Tibial artery (tissue), 4 donors: ENCODE measurements at regions not wholly inside any gene's neighbourhood (a gene's known extent, or its start where the extent isn't known, plus 50 kb on each side); places are given as distances from the start of the nearest gene placed in this dataset.

ENCODE experiments used
- DNase-seq, 2 donors: peaks; one replicate each; pipeline ENCODE4 v3.0.0-alpha.2; 2019
- H3K27ac ChIP-seq, 2 donors: fragments of 200-600 bp; sonication (generic) in 1 of 2; 1 replicate in 1 of 2; 2 replicates in 1 of 2; pipeline ENCODE4 v1.5.1; 2018 to 2019; ENCODE audit warnings: mild to moderate bottlenecking in 1 of 2
- H3K27me3 ChIP-seq, 2 donors: fragments of 200-600 bp; sonication (generic) in 1 of 2; one replicate each; pipeline versions ENCODE4 v1.5.1 to v1.6.0; 2016 to 2019
- H3K36me3 ChIP-seq, 3 donors: fragments of 200-600 bp; sonication (generic) in 2 of 3; one replicate each; pipeline ENCODE4 v1.5.1; 2016 to 2019; ENCODE audit warnings: mild to moderate bottlenecking in 2 of 3
- H3K4me1 ChIP-seq, 4 donors: fragments of 200-600 bp; sonication (generic) in 2 of 4; 1 replicate in 3 of 4; 2 replicates in 1 of 4; pipeline ENCODE4 v1.5.1; 2016 to 2019
- H3K4me3 ChIP-seq, 2 donors: fragments of 200-600 bp; sonication (generic) in 1 of 2; 1 replicate in 1 of 2; 2 replicates in 1 of 2; pipeline ENCODE4 v1.5.1; 2018 to 2019; ENCODE audit warnings: mild to moderate bottlenecking in 2 of 2
- H3K9me3 ChIP-seq, 3 donors: fragments of 200-600 bp; sonication (generic) in 1 of 3; one replicate each; pipeline ENCODE4 v1.5.1; 2016 to 2019
- CTCF ChIP-seq, 2 experiments: fragments of 200-600 bp in 1 of 2; fragments of 450-650 bp in 1 of 2; IDR thresholded peaks; one replicate each; pipeline ENCODE4 v1.5.1; 2017 to 2019; ENCODE audit warnings: antibody characterized with exemption in 2 of 2, mild to moderate bottlenecking in 1 of 2, moderate library complexity in 1 of 2
- intact Hi-C: fragments of 100-400 bp; cut with DNase I; formaldehyde crosslinking; loops from one replicate; pipeline ENCODE4 v1.15.0; 2023; ENCODE audit warnings: low total_unique reads

- no peak overlapping the region for H3K27ac ChIP-seq
- H3K36me3 ChIP-seq, result no peaks in the 10 kb centered on the region
- no peak for DNase-seq
- no peaks in the 10 kb centered on the region for H3K4me1 ChIP-seq
- TF ChIP-seq CTCF (IDR thresholded peaks at IDR 0.05), result no peak
- H3K4me3 ChIP-seq, result no peak overlapping the region
- H3K27me3 ChIP-seq, result no peaks in the 10 kb centered on the region
- intact Hi-C loops, result no loop called here
- H3K9me3 ChIP-seq, result peaks cover 0 to 15% (median 0%) of the 10 kb centered on the region in 3 donors
Measured at GRCh38 chrX:518319-518718, 112.3 kb upstream of the SHOX start.

DNA sequence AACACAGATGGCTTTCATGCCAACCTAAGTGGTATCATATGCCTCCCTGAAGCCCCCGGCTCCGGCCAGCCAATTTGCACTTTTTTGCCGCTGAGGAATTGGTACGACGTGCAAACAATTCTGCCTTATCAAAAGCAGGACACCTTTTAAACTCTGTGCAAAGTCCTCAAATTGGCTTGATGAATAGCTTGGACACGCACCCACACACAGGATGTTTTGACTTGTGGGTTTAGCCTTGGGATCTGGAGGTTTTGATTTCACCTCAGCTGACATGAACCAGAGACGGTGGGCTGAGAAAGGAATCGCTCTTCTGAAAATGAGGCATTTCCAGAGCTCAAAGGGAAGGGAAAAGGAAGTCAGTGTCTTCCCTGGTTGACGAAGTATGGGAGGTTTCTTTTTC is 110.8 kb upstream of the SHOX start:
- no peak overlapping the region for H3K27ac ChIP-seq
- H3K9me3 ChIP-seq, result peaks cover 0 to 15% (median 0%) of the 10 kb centered on the region in 3 donors
- no peak for DNase-seq
- no peaks in the 10 kb centered on the region for H3K36me3 ChIP-seq
- intact Hi-C loops, result no loop called here
- H3K27me3 ChIP-seq, result no peaks in the 10 kb centered on the region
- no peak overlapping the region for H3K4me3 ChIP-seq
- H3K4me1 ChIP-seq, result no peaks in the 10 kb centered on the region
- no peak for TF ChIP-seq CTCF (IDR thresholded peaks at IDR 0.05)

- H3K27ac ChIP-seq, result no peak overlapping the region
- H3K27me3 ChIP-seq, result no peaks in the 10 kb centered on the region
- H3K4me1 ChIP-seq, result no peaks in the 10 kb centered on the region
- TF ChIP-seq CTCF (IDR thresholded peaks at IDR 0.05), result no peak
- H3K36me3 ChIP-seq, result no peaks in the 10 kb centered on the region
- no peak overlapping the region for H3K4me3 ChIP-seq
- peaks cover 0 to 15% (median 0%) of the 10 kb centered on the region in 3 donors for H3K9me3 ChIP-seq
- intact Hi-C loops, result no loop called here
- no peak for DNase-seq
Measured at GRCh38 chrX:522456-522855, 108.1 kb upstream of the SHOX start.

GRCh38 chrX:525134-525533 is 105.5 kb upstream of the SHOX start:
- H3K27me3 ChIP-seq, result no peaks in the 10 kb centered on the region
- no peak for TF ChIP-seq CTCF (IDR thresholded peaks at IDR 0.05)
- no peak for DNase-seq
- peaks cover 0 to 15% (median 0%) of the 10 kb centered on the region in 3 donors for H3K9me3 ChIP-seq
- no peaks in the 10 kb centered on the region for H3K4me1 ChIP-seq
- H3K4me3 ChIP-seq, result no peak overlapping the region
- no peak overlapping the region for H3K27ac ChIP-seq
- intact Hi-C loops, result no loop called here
- H3K36me3 ChIP-seq, result no peaks in the 10 kb centered on the region

DNA sequence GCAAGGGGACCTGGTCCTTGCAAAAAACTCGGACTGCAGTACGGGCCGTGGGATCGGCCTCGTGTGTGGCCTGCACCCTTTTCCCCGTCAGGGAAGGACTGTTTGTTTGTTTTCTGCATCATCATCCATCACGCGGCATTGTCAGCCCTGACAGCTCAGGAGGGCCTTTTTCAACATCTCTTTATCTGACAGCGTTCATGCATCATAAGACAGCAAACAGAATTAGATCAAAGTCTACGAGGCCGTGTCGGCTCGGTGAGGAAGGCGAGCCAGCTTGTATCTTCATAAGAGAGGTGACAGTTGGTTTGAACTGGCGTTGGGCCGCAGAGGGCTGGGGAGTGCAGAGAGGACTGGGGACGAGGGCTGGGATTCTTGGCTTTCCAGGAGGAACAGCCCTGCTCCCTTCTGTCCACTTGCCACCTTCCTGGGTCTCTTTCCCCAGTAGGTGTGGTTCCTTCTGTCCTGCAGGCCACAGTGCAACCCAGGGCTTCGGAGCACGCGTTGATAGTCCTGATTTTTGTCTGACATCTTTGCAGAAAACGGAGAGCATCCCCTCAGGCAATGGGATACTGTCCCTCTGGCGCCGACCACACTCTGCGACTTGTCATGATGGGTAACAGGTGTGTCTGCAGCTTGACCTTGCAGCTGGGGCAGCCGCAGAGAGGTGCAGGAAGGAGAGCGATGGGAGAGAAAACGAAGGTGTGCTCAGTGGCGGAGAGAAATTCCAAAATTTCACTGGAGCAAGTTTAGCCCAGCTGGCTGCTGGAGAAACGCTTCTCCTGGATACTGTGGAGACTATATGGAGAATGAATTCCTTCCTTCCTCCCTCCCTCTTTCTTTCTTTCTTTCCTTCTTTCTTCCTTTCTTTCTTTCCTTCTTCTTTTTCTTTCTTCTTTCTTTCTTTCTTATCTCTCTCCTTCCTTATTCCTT is 104.0 kb upstream of the SHOX start:
- Histone ChIP-seq H3K27ac (no peak overlapping the region), H3K36me3 (no peaks in the 10 kb centered on the region), H3K4me1 (no peaks in the 10 kb centered on the region), H3K9me3 (peaks cover 0 to 4% (median 0%) of the 10 kb centered on the region in 3 donors), H3K27me3 (no peaks in the 10 kb centered on the region), H3K4me3 (no peak overlapping the region)
- intact Hi-C loops, result no loop called here
- TF ChIP-seq CTCF (IDR thresholded peaks at IDR 0.05), result no peak
- no peak for DNase-seq
